ENCODE measurements at regions not wholly inside any gene's neighbourhood (a gene's known extent, or its start where the extent isn't known, plus 50 kb on each side); places are given as distances from the start of the nearest gene placed in this dataset.

- no peak for TF ChIP-seq CTCF (IDR thresholded peaks at IDR 0.05; ENCODE audit: extremely low read depth in 1 of 2, insufficient read depth in 1 of 2, low read depth in 1 of 2, low read length in 2 of 2)
- TF ChIP-seq POLR2AphosphoS5 (IDR thresholded peaks at IDR 0.05; ENCODE audit: insufficient read depth, low read depth, low read length): no peak
Measured at GRCh38 chr3:16724487-16724886, 119.3 kb upstream of the DAZL start.

Data from endothelial cell of umbilical vein (primary cell).